Keratinocyte (primary cell): ENCODE measurements at regions not wholly inside any gene's neighbourhood (a gene's known extent, or its start where the extent isn't known, plus 50 kb on each side); places are given as distances from the start of the nearest gene placed in this dataset.

Experiments used
- EZH2 ChIP-seq: IDR thresholded peaks from one replicate; pipeline ENCODE4 v1.6.1; 2012; ENCODE audit warnings: inconsistent platforms, mild to moderate bottlenecking, low read length, moderate library complexity
- TF ChIP-seq, protein P1 (sequence below), 3 experiments: IDR thresholded peaks in 1 of 3; conservative IDR thresholded peaks in 1 of 3; optimal IDR thresholded peaks in 1 of 3; 2 replicates in 2 of 3; 3 replicates in 1 of 3; pipeline versions ENCODE3 to v1.5.1; 2011; ENCODE audit warnings: low read length in 3 of 3, mild to moderate bottlenecking in 3 of 3, moderate library complexity in 2 of 3, control low read depth in 1 of 3, inconsistent platforms in 1 of 3; ENCODE audit not compliant: insufficient read depth in 2 of 3; ENCODE audit errors: extremely low read depth in 1 of 3

DNA sequence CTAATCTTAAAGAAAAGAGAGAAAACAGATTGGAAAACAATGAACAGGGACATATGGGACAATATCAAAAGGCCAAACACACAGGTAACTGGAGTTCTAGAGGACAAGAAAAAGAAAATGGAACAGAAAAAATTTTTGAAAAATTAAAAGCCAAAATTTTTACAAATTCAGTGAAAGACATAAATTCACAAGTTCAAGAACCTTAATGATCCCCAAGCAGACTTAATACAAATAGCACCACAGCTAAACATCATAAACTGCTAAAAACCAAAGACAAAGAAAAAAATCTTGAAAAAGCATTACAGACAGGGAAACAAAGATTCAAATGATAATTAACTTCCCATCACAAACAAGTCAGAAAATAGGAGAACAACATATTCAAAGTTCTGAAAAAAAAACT, 338.5 kb upstream of the SLC30A5 start:
- TF ChIP-seq, protein P1, sequence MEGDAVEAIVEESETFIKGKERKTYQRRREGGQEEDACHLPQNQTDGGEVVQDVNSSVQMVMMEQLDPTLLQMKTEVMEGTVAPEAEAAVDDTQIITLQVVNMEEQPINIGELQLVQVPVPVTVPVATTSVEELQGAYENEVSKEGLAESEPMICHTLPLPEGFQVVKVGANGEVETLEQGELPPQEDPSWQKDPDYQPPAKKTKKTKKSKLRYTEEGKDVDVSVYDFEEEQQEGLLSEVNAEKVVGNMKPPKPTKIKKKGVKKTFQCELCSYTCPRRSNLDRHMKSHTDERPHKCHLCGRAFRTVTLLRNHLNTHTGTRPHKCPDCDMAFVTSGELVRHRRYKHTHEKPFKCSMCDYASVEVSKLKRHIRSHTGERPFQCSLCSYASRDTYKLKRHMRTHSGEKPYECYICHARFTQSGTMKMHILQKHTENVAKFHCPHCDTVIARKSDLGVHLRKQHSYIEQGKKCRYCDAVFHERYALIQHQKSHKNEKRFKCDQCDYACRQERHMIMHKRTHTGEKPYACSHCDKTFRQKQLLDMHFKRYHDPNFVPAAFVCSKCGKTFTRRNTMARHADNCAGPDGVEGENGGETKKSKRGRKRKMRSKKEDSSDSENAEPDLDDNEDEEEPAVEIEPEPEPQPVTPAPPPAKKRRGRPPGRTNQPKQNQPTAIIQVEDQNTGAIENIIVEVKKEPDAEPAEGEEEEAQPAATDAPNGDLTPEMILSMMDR (optimal IDR thresholded peaks at IDR 0.05 in 1 of 3, IDR thresholded peaks at IDR 0.05 in 1 of 3, conservative IDR thresholded peaks at IDR 0.05 in 1 of 3; ENCODE audit: extremely low read depth in 1 of 3, insufficient read depth in 2 of 3, low read length in 3 of 3) = no peak
- TF ChIP-seq EZH2 = no peak
